Thoracic aorta (tissue), 2 donors: ENCODE measurements at regions not wholly inside any gene's neighbourhood (a gene's known extent, or its start where the extent isn't known, plus 50 kb on each side); places are given as distances from the start of the nearest gene placed in this dataset.

Experiments used
- ATAC-seq: fragments of 150-250 bp; one replicate; pipeline ENCODE4 v1.8.0; 2017; ENCODE audit warnings: low read depth; ENCODE audit not compliant: insufficient number of reproducible peaks, low FRiP score
- DNase-seq: peaks from one replicate; pipeline ENCODE4 v3.0.0-alpha.2; 2020; ENCODE audit warnings: low spot score
- H3K27ac ChIP-seq, 2 donors: fragments of 200-600 bp; sonication (generic); 1 replicate in 1 of 2; 2 replicates in 1 of 2; pipeline ENCODE4 v1.5.1; 2016; ENCODE audit warnings: mild to moderate bottlenecking in 2 of 2, moderate library complexity in 2 of 2
- H3K27me3 ChIP-seq: fragments of 200-600 bp; sonication (generic); replicated peaks from 2 replicates; pipeline ENCODE4 v1.6.0; 2016; ENCODE audit warnings: mild to moderate bottlenecking; ENCODE audit not compliant: insufficient read depth
- H3K36me3 ChIP-seq: fragments of 200-600 bp; sonication (generic); one replicate; pipeline ENCODE4 v1.5.1; 2016
- H3K4me1 ChIP-seq, 2 donors: fragments of 200-600 bp; sonication (generic); 1 replicate in 1 of 2; 2 replicates in 1 of 2; pipeline versions ENCODE4 v1.5.1 to v1.6.0; 2016; ENCODE audit warnings: low read depth in 2 of 2, mild to moderate bottlenecking in 1 of 2; ENCODE audit not compliant: control insufficient read depth in 1 of 2
- H3K4me3 ChIP-seq: fragments of 200-600 bp; sonication (generic); 2 replicates; pipeline ENCODE4 v1.5.1; 2016; ENCODE audit warnings: mild to moderate bottlenecking
- H3K9me3 ChIP-seq: fragments of 200-600 bp; sonication (generic); 2 replicates; pipeline ENCODE4 v1.5.1; 2016
- TF ChIP-seq, protein P1 (sequence below): fragments of 200-600 bp; sonication (generic); IDR thresholded peaks from one replicate; pipeline ENCODE4 v1.5.1; 2019; ENCODE audit warnings: antibody characterized with exemption

DNA sequence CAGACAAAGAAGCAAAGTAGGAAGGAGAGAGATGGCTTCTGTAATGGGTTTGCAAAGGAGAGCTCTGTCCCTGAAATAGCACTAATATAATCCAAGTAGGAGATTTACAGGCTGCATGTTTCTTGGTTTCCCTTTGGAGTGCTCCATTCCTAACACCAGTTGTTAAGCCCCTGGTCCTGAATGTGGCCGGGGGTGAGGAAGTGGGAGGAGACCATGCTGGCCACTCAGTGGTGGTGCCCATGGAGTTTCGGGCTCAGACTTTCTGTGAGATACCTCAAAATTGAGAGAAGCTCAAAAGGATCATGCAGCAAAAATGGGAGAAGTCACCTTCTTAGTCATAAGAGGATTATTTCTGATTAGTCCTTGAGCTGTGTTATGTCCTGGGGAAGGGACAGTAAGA, 88.5 kb downstream of the DAD1 start:
- Histone ChIP-seq H3K4me3 (no peak overlapping the region), H3K36me3 (no peaks in the 10 kb centered on the region), H3K27ac (no peak overlapping the region), H3K4me1 (peaks cover 7 to 16% of the 10 kb centered on the region in 2 donors), H3K27me3 (no peaks in the 10 kb centered on the region), H3K9me3 (no peaks in the 10 kb centered on the region)
- TF ChIP-seq, protein P1, sequence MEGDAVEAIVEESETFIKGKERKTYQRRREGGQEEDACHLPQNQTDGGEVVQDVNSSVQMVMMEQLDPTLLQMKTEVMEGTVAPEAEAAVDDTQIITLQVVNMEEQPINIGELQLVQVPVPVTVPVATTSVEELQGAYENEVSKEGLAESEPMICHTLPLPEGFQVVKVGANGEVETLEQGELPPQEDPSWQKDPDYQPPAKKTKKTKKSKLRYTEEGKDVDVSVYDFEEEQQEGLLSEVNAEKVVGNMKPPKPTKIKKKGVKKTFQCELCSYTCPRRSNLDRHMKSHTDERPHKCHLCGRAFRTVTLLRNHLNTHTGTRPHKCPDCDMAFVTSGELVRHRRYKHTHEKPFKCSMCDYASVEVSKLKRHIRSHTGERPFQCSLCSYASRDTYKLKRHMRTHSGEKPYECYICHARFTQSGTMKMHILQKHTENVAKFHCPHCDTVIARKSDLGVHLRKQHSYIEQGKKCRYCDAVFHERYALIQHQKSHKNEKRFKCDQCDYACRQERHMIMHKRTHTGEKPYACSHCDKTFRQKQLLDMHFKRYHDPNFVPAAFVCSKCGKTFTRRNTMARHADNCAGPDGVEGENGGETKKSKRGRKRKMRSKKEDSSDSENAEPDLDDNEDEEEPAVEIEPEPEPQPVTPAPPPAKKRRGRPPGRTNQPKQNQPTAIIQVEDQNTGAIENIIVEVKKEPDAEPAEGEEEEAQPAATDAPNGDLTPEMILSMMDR: no peak
- DNase-seq (no peak), ATAC-seq (no peak)

DNA sequence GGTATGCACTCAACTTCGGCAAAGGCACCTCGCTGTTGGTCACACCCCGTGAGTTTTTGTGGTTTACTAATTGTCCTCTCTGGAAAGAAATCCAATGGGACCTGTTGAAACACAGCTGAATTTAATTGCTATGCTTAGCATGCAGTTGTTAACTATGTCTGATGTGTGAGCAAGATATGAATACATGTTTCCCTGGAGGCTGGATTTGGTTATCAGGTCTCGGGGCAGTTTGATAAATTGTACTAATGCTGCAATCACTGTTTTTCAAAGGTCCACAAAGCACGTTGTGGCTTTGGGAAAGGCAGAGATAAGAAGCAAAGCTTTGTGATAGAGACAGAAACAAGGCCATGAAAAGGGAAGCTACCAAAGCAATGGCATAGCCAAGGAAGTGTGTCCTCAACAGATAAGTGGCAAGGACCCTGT, 91.3 kb downstream of the DAD1 start:
- H3K27ac ChIP-seq: no peak overlapping the region
- TF ChIP-seq, protein P1: no peak
- H3K4me3 ChIP-seq: no peak overlapping the region
- peaks cover 7 to 14% of the 10 kb centered on the region in 2 donors for H3K4me1 ChIP-seq
- ATAC-seq (no peak), DNase-seq (no peak)
- H3K9me3 ChIP-seq: no peaks in the 10 kb centered on the region
- no peaks in the 10 kb centered on the region for H3K27me3 ChIP-seq
- H3K36me3 ChIP-seq: no peaks in the 10 kb centered on the region

DNA sequence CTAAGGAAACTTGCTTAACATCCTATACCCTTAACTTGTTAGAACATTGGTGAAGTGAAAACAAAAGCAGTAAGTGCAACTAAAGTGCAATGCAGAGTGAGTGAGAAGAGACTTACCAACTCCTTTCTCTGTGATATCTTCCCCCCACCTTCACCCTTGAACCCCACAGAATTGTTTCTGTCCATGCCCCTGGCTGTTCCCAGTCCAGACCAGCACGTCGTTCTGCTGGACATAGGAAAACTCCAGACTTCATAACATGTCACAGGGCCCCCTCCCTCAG, 91.9 kb downstream of the DAD1 start:
- Histone ChIP-seq H3K9me3 (no peaks in the 10 kb centered on the region), H3K27ac (no peak overlapping the region), H3K36me3 (no peaks in the 10 kb centered on the region), H3K4me1 (peaks cover 4 to 8% of the 10 kb centered on the region in 2 donors), H3K4me3 (no peak overlapping the region), H3K27me3 (no peaks in the 10 kb centered on the region)
- ATAC-seq: no peak
- DNase-seq: no peak
- TF ChIP-seq, protein P1: no peak

DNA sequence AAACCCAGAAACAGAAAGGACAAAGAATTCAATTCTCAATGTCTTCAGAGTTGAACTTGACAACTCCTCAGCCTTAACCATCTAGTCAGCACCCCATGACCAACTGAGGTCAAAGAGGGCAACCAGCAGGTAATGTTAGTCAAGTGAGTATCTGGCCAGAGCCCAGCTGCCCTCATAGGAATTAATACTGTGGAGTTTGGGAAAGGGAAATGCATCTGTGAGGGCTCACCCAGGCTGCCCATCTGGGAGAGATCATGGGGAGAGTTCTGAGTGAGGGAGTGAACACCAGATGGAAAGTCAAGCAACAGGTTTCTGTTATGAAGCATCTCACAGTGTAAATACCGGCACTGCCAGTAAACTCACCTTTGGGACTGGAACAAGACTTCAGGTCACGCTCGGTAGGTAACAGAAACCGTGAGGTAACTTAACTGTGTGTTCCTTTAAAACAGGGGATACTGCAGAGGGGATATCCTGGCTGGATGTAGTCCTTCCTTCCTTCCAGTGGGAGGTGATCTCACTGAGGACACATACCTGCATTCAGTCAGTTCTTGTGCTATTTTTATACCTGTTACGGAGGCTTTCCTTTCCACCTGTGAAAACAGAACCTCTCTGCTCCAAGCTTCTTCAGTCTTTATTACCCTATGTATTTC, 94.4 kb downstream of the DAD1 start:
- no peak for ATAC-seq

DNA sequence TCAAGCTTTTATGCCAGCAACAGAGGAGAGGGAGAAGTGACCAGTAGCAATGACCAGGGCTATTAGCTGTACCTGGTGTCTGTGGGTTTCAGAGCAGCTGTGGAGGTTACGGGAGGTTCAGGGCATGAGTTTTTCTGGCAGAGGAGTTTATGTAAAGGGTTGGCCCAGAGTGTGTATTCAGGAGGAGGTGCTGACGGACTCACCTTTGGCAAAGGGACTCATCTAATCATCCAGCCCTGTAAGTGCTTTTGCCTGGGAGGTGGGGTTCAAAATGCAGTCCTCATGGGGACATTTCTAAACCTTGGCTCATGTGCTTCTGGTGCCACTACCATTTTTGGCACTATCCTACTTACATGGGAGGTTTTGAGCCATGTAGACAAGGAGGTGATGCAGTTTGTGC, 95.3 kb downstream of the DAD1 start:
- DNase-seq (no peak), ATAC-seq (no peak)
- no peaks in the 10 kb centered on the region for H3K36me3 ChIP-seq
- TF ChIP-seq, protein P1: no peak
- no peak overlapping the region for H3K4me3 ChIP-seq
- H3K27ac ChIP-seq: no peak overlapping the region
- H3K9me3 ChIP-seq: no peaks in the 10 kb centered on the region
- H3K4me1 ChIP-seq: no peaks in the 10 kb centered on the region
- no peaks in the 10 kb centered on the region for H3K27me3 ChIP-seq

More for the DNA sequence above, 94.4 kb downstream of the DAD1 start:
- Histone ChIP-seq H3K36me3 (no peaks in the 10 kb centered on the region), H3K9me3 (no peaks in the 10 kb centered on the region), H3K27ac (no peak overlapping the region), H3K4me1 (no peaks in the 10 kb centered on the region), H3K4me3 (no peak overlapping the region), H3K27me3 (no peaks in the 10 kb centered on the region)
- TF ChIP-seq, protein P1: no peak
- no peak for DNase-seq
